OCI-LY7 (cell line): ENCODE measurements at regions not wholly inside any gene's neighbourhood (a gene's known extent, or its start where the extent isn't known, plus 50 kb on each side); places are given as distances from the start of the nearest gene placed in this dataset.

Experiments
- BruUV-seq: library from RNA; stranded (reverse); fragments of 400-500 nt; replicated peaks from 2 replicates; lab custom pipeline; 2021; lab: Mats Ljungman, UMichigan
- CTCF ChIA-PET: fragments of 300-600 bp; sonication (Branson Sonifier 250); formaldehyde crosslinking; loops from one replicate; lab custom pipeline; 2022; ENCODE audit warnings: antibody characterized with exemption; ENCODE audit not compliant: unreplicated experiment; lab: Charles Lee
- POLR2A ChIA-PET: fragments of 300-600 bp; sonication (Branson Sonifier 250); formaldehyde crosslinking; loops from one replicate; lab custom pipeline; 2022; ENCODE audit warnings: antibody characterized with exemption; lab: Charles Lee
- DNase-seq: peaks from one replicate; pipeline ENCODE4 v3.0.0-alpha.2; 2015; ENCODE audit warnings: low spot score
- H2AFZ ChIP-seq: fragments of 200-600 bp; sonication (generic), shearing (Covaris generic); 2 replicates; pipeline ENCODE4 v1.6.1; 2014; ENCODE audit warnings: mild to moderate bottlenecking, antibody characterized with exemption, low read length, moderate library complexity
- H3K27ac ChIP-seq: fragments of 200-600 bp; sonication (generic); 2 replicates; pipeline ENCODE4 v1.5.1; 2014; ENCODE audit warnings: mixed run types, low read depth, mild to moderate bottlenecking, moderate library complexity, low read length, inconsistent platforms; ENCODE audit not compliant: poor library complexity, severe bottlenecking
- H3K36me3 ChIP-seq: fragments of 200-600 bp; sonication (generic); 2 replicates; pipeline ENCODE4 v1.6.1; 2014; ENCODE audit warnings: mild to moderate bottlenecking, antibody characterized with exemption, low read length, moderate library complexity, mixed read lengths; ENCODE audit not compliant: insufficient read depth
- H3K4me1 ChIP-seq: fragments of 200-600 bp; sonication (generic); 2 replicates; pipeline ENCODE4 v1.5.1; 2014; ENCODE audit warnings: mild to moderate bottlenecking, low read length; ENCODE audit not compliant: insufficient read depth, poor library complexity, severe bottlenecking
- H3K4me2 ChIP-seq: fragments of 200-600 bp; sonication (generic); 2 replicates; pipeline ENCODE4 v1.6.1; 2014; ENCODE audit warnings: mild to moderate bottlenecking, low read length
- H3K4me3 ChIP-seq: fragments of 200-600 bp; sonication (generic); 2 replicates; pipeline ENCODE4 v1.5.1; 2014; ENCODE audit warnings: mild to moderate bottlenecking, low read depth, low read length; ENCODE audit not compliant: poor library complexity, severe bottlenecking
- H3K79me2 ChIP-seq: fragments of 200-600 bp; sonication (generic); 2 replicates; pipeline ENCODE4 v1.6.1; 2016; ENCODE audit warnings: low read depth, mild to moderate bottlenecking, low read length, moderate library complexity, mixed read lengths; ENCODE audit not compliant: insufficient read depth
- H3K9me2 ChIP-seq: fragments of 200-600 bp; sonication (generic); 2 replicates; pipeline ENCODE4 v1.6.1; 2016; ENCODE audit warnings: mild to moderate bottlenecking, low read length, mixed read lengths; ENCODE audit not compliant: insufficient read depth
- H3K9me3 ChIP-seq: fragments of 200-600 bp; sonication (generic); 2 replicates; pipeline ENCODE4 v1.6.1; 2014; ENCODE audit warnings: mild to moderate bottlenecking, mixed run types, low read length, mixed read lengths
- H4K20me1 ChIP-seq: fragments of 200-600 bp; sonication (generic); 2 replicates; pipeline ENCODE4 v1.6.1; 2014; ENCODE audit warnings: mild to moderate bottlenecking, antibody characterized with exemption, low read length, moderate library complexity, mixed read lengths; ENCODE audit not compliant: insufficient read depth
- EZH2phosphoT487 ChIP-seq: fragments of 200-600 bp; sonication (generic); IDR thresholded peaks from 2 replicates; pipeline ENCODE4 v1.6.1; 2018; ENCODE audit warnings: low read depth, borderline replicate concordance, mild to moderate bottlenecking, mixed run types, antibody characterized with exemption, low read length, moderate library complexity, mixed read lengths
- intact Hi-C: fragments of 100-400 bp; cut with micrococcal nuclease; formaldehyde crosslinking; loops from one replicate; pipeline ENCODE4 v1.10.0; 2022; ENCODE audit not compliant: unreplicated experiment
- TF ChIP-seq, protein P1 (sequence below): fragments of 200-600 bp; sonication (generic); conservative IDR thresholded peaks from 2 replicates; pipeline ENCODE4 v1.5.1; 2014; ENCODE audit warnings: mild to moderate bottlenecking, antibody characterized with exemption, low read length, moderate library complexity, mixed read lengths

DNA sequence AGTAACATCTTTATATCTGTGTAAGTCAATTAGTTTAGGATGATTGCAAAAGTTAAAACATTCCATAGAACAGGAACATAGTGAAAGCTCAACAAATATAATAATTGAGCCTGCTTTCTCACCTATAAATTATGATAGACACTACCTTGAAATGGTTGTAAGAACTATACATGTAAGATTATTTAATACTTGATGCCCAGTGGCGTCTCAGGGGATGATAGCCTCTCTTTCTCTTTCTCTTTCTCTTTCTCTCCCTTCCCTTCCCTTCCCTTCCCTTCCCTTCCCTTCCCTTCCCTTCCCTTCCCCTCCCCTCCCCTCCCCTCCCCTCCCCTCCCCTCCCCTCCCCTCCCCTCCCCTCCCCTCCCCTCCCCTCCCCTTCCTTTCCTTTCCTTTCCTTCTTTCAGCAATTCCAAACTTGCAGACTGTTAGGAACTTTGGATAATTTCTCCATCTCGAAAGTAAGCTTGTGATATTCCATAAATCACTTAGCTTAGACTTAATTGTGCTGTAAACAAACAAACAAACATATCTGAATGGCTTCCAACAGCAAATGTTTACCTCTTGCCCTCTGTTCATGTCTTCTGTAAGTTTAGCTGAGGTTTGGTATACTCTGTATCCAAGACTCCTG lies 1102.7 kb downstream of the TSN start:
- Histone ChIP-seq H3K27ac (no peak overlapping the region), H3K36me3 (no peaks in the 10 kb centered on the region), H2AFZ (no peak overlapping the region), H3K9me2 (no peaks in the 10 kb centered on the region), H3K79me2 (no peaks in the 10 kb centered on the region), H4K20me1 (no peaks in the 10 kb centered on the region), H3K9me3 (no peaks in the 10 kb centered on the region), H3K4me1 (no peaks in the 10 kb centered on the region), H3K4me2 (no peak overlapping the region), H3K4me3 (no peak overlapping the region)
- intact Hi-C loops = no loop called here
- BruUV-seq = no TSS peak
- POLR2A ChIA-PET = no interaction called here
- TF ChIP-seq, protein P1, sequence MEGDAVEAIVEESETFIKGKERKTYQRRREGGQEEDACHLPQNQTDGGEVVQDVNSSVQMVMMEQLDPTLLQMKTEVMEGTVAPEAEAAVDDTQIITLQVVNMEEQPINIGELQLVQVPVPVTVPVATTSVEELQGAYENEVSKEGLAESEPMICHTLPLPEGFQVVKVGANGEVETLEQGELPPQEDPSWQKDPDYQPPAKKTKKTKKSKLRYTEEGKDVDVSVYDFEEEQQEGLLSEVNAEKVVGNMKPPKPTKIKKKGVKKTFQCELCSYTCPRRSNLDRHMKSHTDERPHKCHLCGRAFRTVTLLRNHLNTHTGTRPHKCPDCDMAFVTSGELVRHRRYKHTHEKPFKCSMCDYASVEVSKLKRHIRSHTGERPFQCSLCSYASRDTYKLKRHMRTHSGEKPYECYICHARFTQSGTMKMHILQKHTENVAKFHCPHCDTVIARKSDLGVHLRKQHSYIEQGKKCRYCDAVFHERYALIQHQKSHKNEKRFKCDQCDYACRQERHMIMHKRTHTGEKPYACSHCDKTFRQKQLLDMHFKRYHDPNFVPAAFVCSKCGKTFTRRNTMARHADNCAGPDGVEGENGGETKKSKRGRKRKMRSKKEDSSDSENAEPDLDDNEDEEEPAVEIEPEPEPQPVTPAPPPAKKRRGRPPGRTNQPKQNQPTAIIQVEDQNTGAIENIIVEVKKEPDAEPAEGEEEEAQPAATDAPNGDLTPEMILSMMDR = no peak
- TF ChIP-seq EZH2phosphoT487 = no peak
- CTCF ChIA-PET = no interaction called here
- no peak for DNase-seq

DNA sequence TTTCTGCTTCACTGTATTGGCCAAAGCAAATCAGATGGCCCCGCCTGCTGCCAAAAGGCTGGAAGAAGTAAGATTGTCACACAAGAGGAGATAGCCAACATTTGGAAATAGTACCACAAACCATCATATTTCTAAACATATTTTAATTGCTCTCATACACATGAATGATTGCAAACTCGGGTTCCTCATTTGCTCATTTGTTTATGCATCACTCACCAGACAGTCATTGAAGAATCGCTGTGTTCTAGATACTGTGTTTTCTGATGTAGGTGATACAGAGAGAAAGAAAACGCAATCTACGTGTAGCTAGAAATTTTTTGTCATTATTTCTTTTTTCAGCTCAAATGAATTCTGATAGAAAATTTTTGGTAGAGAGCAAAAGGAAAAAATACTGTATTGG lies 1103.4 kb downstream of the TSN start:
- ChIA-PET CTCF (no interaction called here), POLR2A (no interaction called here)
- Histone ChIP-seq H3K4me1 (no peaks in the 10 kb centered on the region), H3K9me3 (no peaks in the 10 kb centered on the region), H4K20me1 (no peaks in the 10 kb centered on the region), H3K27ac (no peak overlapping the region), H3K4me3 (no peak overlapping the region), H3K4me2 (no peak overlapping the region), H3K9me2 (no peaks in the 10 kb centered on the region), H3K79me2 (no peaks in the 10 kb centered on the region), H3K36me3 (no peaks in the 10 kb centered on the region), H2AFZ (no peak overlapping the region)
- no peak for DNase-seq
- intact Hi-C loops = no loop called here
- BruUV-seq = no TSS peak
- TF ChIP-seq, protein P1 = no peak
- no peak for TF ChIP-seq EZH2phosphoT487

DNA sequence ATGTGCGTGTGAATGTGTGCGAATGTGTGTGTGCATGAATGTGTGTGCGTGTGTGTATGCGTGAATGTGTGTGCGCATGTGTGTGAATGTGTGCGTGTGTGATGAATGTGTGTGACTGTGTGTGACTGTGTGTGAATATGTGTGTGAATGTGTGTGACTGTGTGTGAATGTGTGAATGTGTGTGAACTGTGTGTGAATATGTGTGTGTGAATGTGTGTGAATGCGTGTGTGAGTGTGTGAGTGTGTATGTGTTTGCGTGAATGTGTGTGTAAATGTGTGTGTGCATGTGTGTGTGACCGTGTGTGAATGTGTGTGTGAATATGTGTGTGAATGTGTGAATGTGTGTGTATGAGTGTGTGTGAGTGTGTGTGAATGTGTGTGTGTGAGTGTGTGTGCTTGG lies 1103.8 kb downstream of the TSN start:
- Histone ChIP-seq H3K9me2 (no peaks in the 10 kb centered on the region), H3K36me3 (no peaks in the 10 kb centered on the region), H3K9me3 (no peaks in the 10 kb centered on the region), H3K27ac (no peak overlapping the region), H3K4me2 (no peak overlapping the region), H3K79me2 (no peaks in the 10 kb centered on the region), H4K20me1 (no peaks in the 10 kb centered on the region), H3K4me3 (no peak overlapping the region), H2AFZ (no peak overlapping the region), H3K4me1 (no peaks in the 10 kb centered on the region)
- TF ChIP-seq EZH2phosphoT487 = no peak
- CTCF ChIA-PET = no interaction called here
- no TSS peak for BruUV-seq
- DNase-seq = no peak
- POLR2A ChIA-PET = no interaction called here
- intact Hi-C loops = no loop called here
